ENCODE measurements at regions not wholly inside any gene's neighbourhood (a gene's known extent, or its start where the extent isn't known, plus 50 kb on each side); places are given as distances from the start of the nearest gene placed in this dataset.
"Not testable (repeated sequence)": the region's sequence is repeated elsewhere in the genome, so short reads cannot be mapped to it uniquely, and the experiment has no call there.

DNA sequence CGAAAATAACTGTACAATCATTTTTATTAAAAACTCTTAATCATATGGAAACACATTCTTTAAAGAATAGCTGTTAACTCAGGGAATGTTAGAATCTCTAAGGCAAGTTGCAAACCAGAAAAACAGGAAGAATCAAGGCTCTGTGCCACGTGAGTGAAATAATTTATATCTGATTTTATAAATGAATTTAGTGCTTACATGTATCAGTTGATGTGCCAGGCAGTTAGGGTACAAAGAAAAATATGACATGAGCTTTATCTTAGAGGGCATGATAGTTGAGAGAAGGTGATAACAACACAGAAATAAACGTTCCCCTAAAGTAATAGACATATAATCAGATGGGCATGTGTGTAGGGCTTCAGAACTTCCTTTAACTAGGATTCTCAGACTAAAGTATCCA, 734.5 kb upstream of the CCDC179 start:
- TF ChIP-seq, protein P1, sequence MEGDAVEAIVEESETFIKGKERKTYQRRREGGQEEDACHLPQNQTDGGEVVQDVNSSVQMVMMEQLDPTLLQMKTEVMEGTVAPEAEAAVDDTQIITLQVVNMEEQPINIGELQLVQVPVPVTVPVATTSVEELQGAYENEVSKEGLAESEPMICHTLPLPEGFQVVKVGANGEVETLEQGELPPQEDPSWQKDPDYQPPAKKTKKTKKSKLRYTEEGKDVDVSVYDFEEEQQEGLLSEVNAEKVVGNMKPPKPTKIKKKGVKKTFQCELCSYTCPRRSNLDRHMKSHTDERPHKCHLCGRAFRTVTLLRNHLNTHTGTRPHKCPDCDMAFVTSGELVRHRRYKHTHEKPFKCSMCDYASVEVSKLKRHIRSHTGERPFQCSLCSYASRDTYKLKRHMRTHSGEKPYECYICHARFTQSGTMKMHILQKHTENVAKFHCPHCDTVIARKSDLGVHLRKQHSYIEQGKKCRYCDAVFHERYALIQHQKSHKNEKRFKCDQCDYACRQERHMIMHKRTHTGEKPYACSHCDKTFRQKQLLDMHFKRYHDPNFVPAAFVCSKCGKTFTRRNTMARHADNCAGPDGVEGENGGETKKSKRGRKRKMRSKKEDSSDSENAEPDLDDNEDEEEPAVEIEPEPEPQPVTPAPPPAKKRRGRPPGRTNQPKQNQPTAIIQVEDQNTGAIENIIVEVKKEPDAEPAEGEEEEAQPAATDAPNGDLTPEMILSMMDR (IDR thresholded peaks at IDR 0.05; ENCODE audit: low read depth, low read length, missing control alignments), result no peak
- no peak overlapping the region for H3K4me3 ChIP-seq (replicated peaks; ENCODE audit: low read depth, low read length)
- no peak for DNase-seq (ENCODE audit: extremely low read depth, low read depth)

DNA sequence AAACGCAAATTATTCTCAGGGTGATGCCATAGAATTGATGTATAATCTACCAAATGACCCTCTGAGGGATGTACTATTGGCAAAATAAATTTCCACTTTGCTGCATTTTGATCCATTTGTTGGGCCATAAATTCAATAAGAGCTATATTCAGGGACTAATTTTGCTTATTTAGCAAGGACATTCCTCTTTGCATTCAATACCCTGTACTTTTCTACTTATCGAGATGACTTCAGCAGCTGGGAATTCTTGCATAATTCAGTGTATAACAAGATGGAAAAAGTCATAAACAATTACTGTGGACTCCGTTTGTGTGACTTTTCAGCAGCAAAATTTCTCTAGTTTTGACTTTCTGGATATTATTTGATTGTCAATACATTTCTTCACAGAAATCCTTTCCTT, 744.7 kb upstream of the CCDC179 start:
- H3K4me3 ChIP-seq (replicated peaks; ENCODE audit: low read depth, low read length), result no peak overlapping the region
- DNase-seq (ENCODE audit: extremely low read depth, low read depth), result no peak
- TF ChIP-seq, protein P1 (IDR thresholded peaks at IDR 0.05; ENCODE audit: low read depth, low read length, missing control alignments), result no peak

DNA sequence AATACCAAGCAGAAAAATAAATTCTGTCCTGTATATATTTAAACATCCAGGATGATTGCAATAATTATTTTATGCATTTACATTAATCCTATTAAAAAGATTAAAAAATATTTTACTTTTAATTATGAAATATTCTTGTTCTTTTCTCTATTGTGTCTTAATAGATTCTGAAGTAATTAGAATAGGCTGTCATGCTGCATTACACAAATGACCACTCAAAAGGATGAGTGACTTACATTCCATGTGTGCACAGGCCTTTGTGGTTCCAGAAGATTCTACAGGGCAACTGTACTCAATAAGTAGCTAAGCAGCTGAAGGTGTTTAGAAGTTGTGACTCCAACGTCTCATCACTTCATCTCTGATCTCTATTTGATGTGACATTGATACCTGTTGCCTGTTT, 745.9 kb upstream of the CCDC179 start:
- TF ChIP-seq, protein P1 (IDR thresholded peaks at IDR 0.05; ENCODE audit: low read depth, low read length, missing control alignments), result no peak
- no peak overlapping the region for H3K4me3 ChIP-seq (replicated peaks; ENCODE audit: low read depth, low read length)
- DNase-seq (ENCODE audit: extremely low read depth, low read depth), result no peak

DNA sequence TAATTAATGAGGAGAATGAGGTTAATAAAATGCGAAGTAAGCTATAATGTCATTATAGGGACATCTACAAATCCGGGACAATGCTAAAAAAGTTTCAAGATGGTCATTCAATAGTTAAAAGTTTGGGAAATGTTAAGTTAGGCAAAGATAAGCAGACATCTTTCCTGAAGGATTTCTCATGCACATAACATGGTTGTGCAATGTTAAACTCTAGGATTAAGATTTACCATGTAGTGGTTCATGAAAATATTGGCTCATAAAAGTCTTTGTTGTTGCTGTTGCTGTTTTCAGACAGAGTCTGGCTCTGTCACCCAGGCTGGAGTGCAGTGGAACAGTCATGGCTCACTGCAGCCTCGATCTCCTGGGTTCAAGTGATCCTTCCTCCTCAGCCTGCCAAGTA, 751.5 kb upstream of the CCDC179 start:
- H3K4me3 ChIP-seq (replicated peaks; ENCODE audit: low read depth, low read length), result no peak overlapping the region
- TF ChIP-seq, protein P1 (IDR thresholded peaks at IDR 0.05; ENCODE audit: low read depth, low read length, missing control alignments), result no peak
- DNase-seq (ENCODE audit: extremely low read depth, low read depth), result no peak

DNA sequence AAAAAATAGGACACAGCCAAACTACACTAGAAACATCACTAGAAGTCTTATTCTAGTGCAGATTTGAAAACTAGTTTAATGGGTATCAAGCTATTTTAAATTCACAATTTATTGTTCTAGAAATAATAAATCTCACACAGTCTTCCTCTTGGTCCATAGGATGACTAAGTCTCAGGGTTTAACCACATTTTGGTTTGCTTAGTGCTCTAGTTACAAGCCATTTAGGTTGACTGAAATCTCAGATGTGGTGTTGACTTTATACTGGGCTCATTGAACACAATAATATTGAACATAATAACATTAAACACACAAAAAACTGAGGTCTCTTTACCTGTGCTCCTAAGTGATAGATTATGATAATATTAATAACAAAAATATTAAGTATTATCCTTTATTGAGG, 760.3 kb upstream of the CCDC179 start:
- H3K4me3 ChIP-seq (replicated peaks; ENCODE audit: low read depth, low read length), result no peak overlapping the region
- no peak for DNase-seq (ENCODE audit: extremely low read depth, low read depth)
- TF ChIP-seq, protein P1 (IDR thresholded peaks at IDR 0.05; ENCODE audit: low read depth, low read length, missing control alignments), result no peak

DNA sequence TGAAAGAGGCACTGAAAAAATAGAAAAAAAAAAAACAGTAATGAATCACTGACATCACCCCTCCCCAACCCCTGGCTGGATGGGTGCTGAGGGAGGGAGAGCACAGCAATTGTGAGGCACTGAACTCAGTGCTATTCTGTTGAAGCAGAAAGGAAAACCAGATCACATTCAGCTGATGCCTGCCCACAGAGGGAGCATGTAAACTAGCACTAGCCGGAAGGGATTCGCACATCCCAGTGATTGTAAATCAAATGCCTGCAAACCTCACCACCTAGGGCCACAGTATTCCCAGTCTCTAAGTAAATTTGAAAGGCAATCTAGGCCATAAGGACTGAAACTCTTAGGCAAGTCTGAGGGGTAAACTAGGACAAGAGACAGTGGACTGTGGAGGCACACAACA, 772.0 kb upstream of the CCDC179 start:
- TF ChIP-seq, protein P1 (IDR thresholded peaks at IDR 0.05; ENCODE audit: low read depth, low read length, missing control alignments), result no peak
- DNase-seq (ENCODE audit: extremely low read depth, low read depth), result no peak
- no peak overlapping the region for H3K4me3 ChIP-seq (replicated peaks; ENCODE audit: low read depth, low read length)

DNA sequence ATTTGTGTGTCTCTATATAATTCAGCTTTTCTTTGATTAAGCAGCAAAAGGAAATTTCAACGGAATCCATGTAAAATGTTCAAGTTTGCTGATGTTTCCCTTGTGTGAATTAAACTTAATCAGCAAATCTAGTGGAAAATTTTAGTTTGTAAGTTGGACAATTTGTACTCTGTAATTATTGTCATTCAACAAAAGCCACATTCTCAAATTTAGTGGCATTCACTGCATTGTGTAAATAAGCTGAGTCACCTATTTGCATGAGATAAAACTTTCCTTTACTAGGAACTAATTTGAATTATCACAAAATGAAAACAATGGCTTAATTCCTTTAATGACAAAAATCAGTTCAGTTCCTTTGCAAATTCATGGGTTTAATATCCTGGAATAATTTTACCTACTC, 784.2 kb upstream of the CCDC179 start:
- no peak for DNase-seq (ENCODE audit: extremely low read depth, low read depth)
- TF ChIP-seq, protein P1 (IDR thresholded peaks at IDR 0.05; ENCODE audit: low read depth, low read length, missing control alignments), result no peak

DNA sequence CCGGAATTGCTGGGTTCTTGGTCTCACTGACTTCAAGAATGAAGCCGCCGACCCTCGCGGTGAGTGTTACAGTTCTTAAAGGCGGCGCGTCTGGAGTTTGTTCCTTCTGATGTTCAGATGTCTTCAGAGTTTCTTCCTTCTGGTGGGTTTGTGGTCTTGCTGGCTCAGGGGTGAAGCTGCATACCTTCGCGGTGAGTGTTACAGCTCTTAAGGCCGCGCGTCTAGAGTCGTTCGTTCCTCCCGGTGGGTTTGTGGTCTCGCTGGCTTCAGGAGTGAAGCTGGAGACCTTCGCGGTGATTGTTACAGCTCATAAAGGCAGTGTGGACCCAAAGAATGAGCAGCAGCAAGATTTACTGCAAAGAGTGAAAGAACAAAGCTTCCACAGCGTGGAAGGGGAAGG, 792.1 kb upstream of the CCDC179 start:
- DNase-seq (ENCODE audit: extremely low read depth, low read depth), result not testable (repeated sequence)

More for the DNA sequence above, 784.2 kb upstream of the CCDC179 start:
- H3K4me3 ChIP-seq (replicated peaks; ENCODE audit: low read depth, low read length), result no peak overlapping the region

More for the DNA sequence above, 792.1 kb upstream of the CCDC179 start:
- not testable (repeated sequence) for H3K4me3 ChIP-seq (replicated peaks; ENCODE audit: low read depth, low read length)

All from HFF-Myc (cell line).